ENCODE measurements at regions not wholly inside any gene's neighbourhood (a gene's known extent, or its start where the extent isn't known, plus 50 kb on each side); places are given as distances from the start of the nearest gene placed in this dataset.

GRCh38 chr14:23789696-23790095 is 153.5 kb downstream of the DHRS2 start:
- Histone ChIP-seq H3K36me3 (replicated peaks; ENCODE audit: insufficient read depth, low read depth) (no peaks in the 10 kb centered on the region), H4K20me1 (ENCODE audit: insufficient read depth, poor library complexity, severe bottlenecking) (no peaks in the 10 kb centered on the region), H3K27ac (no peak overlapping the region), H3K9me3 (ENCODE audit: low read depth) (no peaks in the 10 kb centered on the region), H3K9me2 (replicated peaks; ENCODE audit: insufficient read depth) (no peaks in the 10 kb centered on the region), H2AFZ (no peak overlapping the region), H3K4me1 (ENCODE audit: insufficient read depth) (no peaks in the 10 kb centered on the region), H3K79me2 (no peaks in the 10 kb centered on the region), H3K4me3 (no peak overlapping the region), H3K27me3 (no peaks in the 10 kb centered on the region), H3K4me2 (no peak overlapping the region)
- WGBS (ENCODE audit: low lambda C conversion rate, missing lambda C conversion rate) = 39% methylated on average over 1 of the region's 1 CpG
- no peak for TF ChIP-seq EZH2 (IDR thresholded peaks at IDR 0.05; ENCODE audit: borderline replicate concordance)
- TF ChIP-seq CTCF (IDR thresholded peaks at IDR 0.05; ENCODE audit: poor library complexity) = no peak
- TF ChIP-seq EZH2phosphoT487 (IDR thresholded peaks at IDR 0.05; ENCODE audit: low read depth, severe bottlenecking, unreplicated experiment) = no peak
- no peak for DNase-seq (ENCODE audit: low spot score)

GRCh38 chr14:23793532-23793931 is 157.4 kb downstream of the DHRS2 start:
- TF ChIP-seq CTCF (IDR thresholded peaks at IDR 0.05; ENCODE audit: poor library complexity) (no peak), EZH2 (IDR thresholded peaks at IDR 0.05; ENCODE audit: borderline replicate concordance) (no peak), EZH2phosphoT487 (IDR thresholded peaks at IDR 0.05; ENCODE audit: low read depth, severe bottlenecking, unreplicated experiment) (no peak)
- no peak for DNase-seq (ENCODE audit: low spot score)
- 75% methylated on average over 3 of the region's 3 CpGs for WGBS (ENCODE audit: low lambda C conversion rate, missing lambda C conversion rate)

GRCh38 chr14:23800811-23801210 is 152.8 kb upstream of the DHRS4 start:
- Histone ChIP-seq H3K4me1 (ENCODE audit: insufficient read depth) (no peaks in the 10 kb centered on the region), H3K36me3 (replicated peaks; ENCODE audit: insufficient read depth, low read depth) (no peaks in the 10 kb centered on the region), H2AFZ (no peak overlapping the region), H3K9me2 (replicated peaks; ENCODE audit: insufficient read depth) (no peaks in the 10 kb centered on the region), H3K9me3 (ENCODE audit: low read depth) (no peaks in the 10 kb centered on the region), H3K27ac (no peak overlapping the region), H3K4me3 (no peak overlapping the region), H3K79me2 (no peaks in the 10 kb centered on the region), H3K27me3 (no peaks in the 10 kb centered on the region), H3K4me2 (no peak overlapping the region), H4K20me1 (ENCODE audit: insufficient read depth, poor library complexity, severe bottlenecking) (no peaks in the 10 kb centered on the region)
- no peak for TF ChIP-seq EZH2phosphoT487 (IDR thresholded peaks at IDR 0.05; ENCODE audit: low read depth, severe bottlenecking, unreplicated experiment)
- no peak for TF ChIP-seq CTCF (IDR thresholded peaks at IDR 0.05; ENCODE audit: poor library complexity)
- no peak for DNase-seq (ENCODE audit: low spot score)
- WGBS (ENCODE audit: low lambda C conversion rate, missing lambda C conversion rate) = 24% methylated on average over 3 of the region's 3 CpGs

More at GRCh38 chr14:23793532-23793931, 157.4 kb downstream of the DHRS2 start:
- H4K20me1 ChIP-seq (ENCODE audit: insufficient read depth, poor library complexity, severe bottlenecking) = no peaks in the 10 kb centered on the region
- H3K4me2 ChIP-seq = no peak overlapping the region
- no peaks in the 10 kb centered on the region for H3K36me3 ChIP-seq (replicated peaks; ENCODE audit: insufficient read depth, low read depth)
- H3K9me3 ChIP-seq (ENCODE audit: low read depth) = no peaks in the 10 kb centered on the region
- H3K27ac ChIP-seq = no peak overlapping the region
- no peaks in the 10 kb centered on the region for H3K27me3 ChIP-seq
- no peaks in the 10 kb centered on the region for H3K79me2 ChIP-seq
- H3K4me3 ChIP-seq = no peak overlapping the region
- H3K9me2 ChIP-seq (replicated peaks; ENCODE audit: insufficient read depth) = no peaks in the 10 kb centered on the region
- no peaks in the 10 kb centered on the region for H3K4me1 ChIP-seq (ENCODE audit: insufficient read depth)
- H2AFZ ChIP-seq = no peak overlapping the region

GRCh38 chr14:23801766-23802165 is 151.8 kb upstream of the DHRS4 start:
- 17% methylated on average over 2 of the region's 2 CpGs for WGBS (ENCODE audit: low lambda C conversion rate, missing lambda C conversion rate)
- Histone ChIP-seq H3K27me3 (no peaks in the 10 kb centered on the region), H3K27ac (no peak overlapping the region), H3K9me2 (replicated peaks; ENCODE audit: insufficient read depth) (no peaks in the 10 kb centered on the region), H2AFZ (no peak overlapping the region), H3K4me2 (no peak overlapping the region), H3K4me1 (ENCODE audit: insufficient read depth) (no peaks in the 10 kb centered on the region), H3K36me3 (replicated peaks; ENCODE audit: insufficient read depth, low read depth) (no peaks in the 10 kb centered on the region), H3K9me3 (ENCODE audit: low read depth) (no peaks in the 10 kb centered on the region), H3K79me2 (no peaks in the 10 kb centered on the region), H4K20me1 (ENCODE audit: insufficient read depth, poor library complexity, severe bottlenecking) (no peaks in the 10 kb centered on the region), H3K4me3 (no peak overlapping the region)
- TF ChIP-seq EZH2phosphoT487 (IDR thresholded peaks at IDR 0.05; ENCODE audit: low read depth, severe bottlenecking, unreplicated experiment) (no peak), CTCF (IDR thresholded peaks at IDR 0.05; ENCODE audit: poor library complexity) (no peak), EZH2 (IDR thresholded peaks at IDR 0.05; ENCODE audit: borderline replicate concordance) (no peak)
- no peak for DNase-seq (ENCODE audit: low spot score)
